ENCODE measurements at regions not wholly inside any gene's neighbourhood (a gene's known extent, or its start where the extent isn't known, plus 50 kb on each side); places are given as distances from the start of the nearest gene placed in this dataset.

DNA sequence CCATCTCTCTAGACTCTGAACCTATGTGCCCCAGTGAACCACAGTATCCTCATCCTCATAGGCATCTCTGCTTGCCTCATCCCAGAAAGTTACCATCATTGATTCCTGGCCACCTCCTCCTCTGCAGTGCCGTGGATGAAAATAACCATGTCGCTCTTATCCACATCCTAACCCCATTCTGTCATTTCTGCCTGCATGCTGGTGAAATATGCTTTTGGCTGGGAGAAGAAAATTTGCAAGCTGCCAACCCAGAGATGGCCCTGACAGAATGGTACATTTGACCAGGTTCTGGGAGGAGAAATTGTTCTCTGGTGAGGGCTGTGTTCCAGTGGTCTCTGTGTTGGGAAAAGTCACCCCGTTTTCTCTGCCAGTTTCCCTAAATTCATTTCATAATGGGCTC lies 149.7 kb downstream of the NMUR2 start:
- 75 to 92% methylated on average over 3 of the region's 3 CpGs for WGBS, 2 donors
- H3K27me3 ChIP-seq, result no peaks in the 10 kb centered on the region

GRCh38 chr5:152247850-152248385 lies 157.2 kb downstream of the NMUR2 start:
- WGBS, 2 donors, result 74 to 83% methylated on average over 2 of the region's 2 CpGs
- no peaks in the 10 kb centered on the region for H3K4me1 ChIP-seq
- TF ChIP-seq EP300 (IDR thresholded peaks at IDR 0.05), result no peak
- TF ChIP-seq, protein P1, sequence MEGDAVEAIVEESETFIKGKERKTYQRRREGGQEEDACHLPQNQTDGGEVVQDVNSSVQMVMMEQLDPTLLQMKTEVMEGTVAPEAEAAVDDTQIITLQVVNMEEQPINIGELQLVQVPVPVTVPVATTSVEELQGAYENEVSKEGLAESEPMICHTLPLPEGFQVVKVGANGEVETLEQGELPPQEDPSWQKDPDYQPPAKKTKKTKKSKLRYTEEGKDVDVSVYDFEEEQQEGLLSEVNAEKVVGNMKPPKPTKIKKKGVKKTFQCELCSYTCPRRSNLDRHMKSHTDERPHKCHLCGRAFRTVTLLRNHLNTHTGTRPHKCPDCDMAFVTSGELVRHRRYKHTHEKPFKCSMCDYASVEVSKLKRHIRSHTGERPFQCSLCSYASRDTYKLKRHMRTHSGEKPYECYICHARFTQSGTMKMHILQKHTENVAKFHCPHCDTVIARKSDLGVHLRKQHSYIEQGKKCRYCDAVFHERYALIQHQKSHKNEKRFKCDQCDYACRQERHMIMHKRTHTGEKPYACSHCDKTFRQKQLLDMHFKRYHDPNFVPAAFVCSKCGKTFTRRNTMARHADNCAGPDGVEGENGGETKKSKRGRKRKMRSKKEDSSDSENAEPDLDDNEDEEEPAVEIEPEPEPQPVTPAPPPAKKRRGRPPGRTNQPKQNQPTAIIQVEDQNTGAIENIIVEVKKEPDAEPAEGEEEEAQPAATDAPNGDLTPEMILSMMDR (IDR thresholded peaks at IDR 0.05), result no peak
- no peak for TF ChIP-seq POLR2A (IDR thresholded peaks at IDR 0.05)
- no peak for TF ChIP-seq POLR2AphosphoS5 (IDR thresholded peaks at IDR 0.05)
- H3K9me3 ChIP-seq, result no peaks in the 10 kb centered on the region
- H3K27me3 ChIP-seq, result no peaks in the 10 kb centered on the region
- no peak for ATAC-seq (ENCODE audit: low FRiP score in 2 of 2)
- no peak overlapping the region for H3K27ac ChIP-seq
- no peaks in the 10 kb centered on the region for H3K36me3 ChIP-seq
- no peak for DNase-seq
- H3K4me3 ChIP-seq, result no peak overlapping the region

More for the DNA sequence above, 149.7 kb downstream of the NMUR2 start:
- Histone ChIP-seq H3K4me1 (no peaks in the 10 kb centered on the region), H3K27ac (no peak overlapping the region), H3K9me3 (no peaks in the 10 kb centered on the region), H3K4me3 (no peak overlapping the region), H3K36me3 (no peaks in the 10 kb centered on the region)
- DNase-seq (no peak), ATAC-seq (ENCODE audit: low FRiP score in 2 of 2) (no peak)
- TF ChIP-seq EP300 (IDR thresholded peaks at IDR 0.05) (no peak), POLR2AphosphoS5 (IDR thresholded peaks at IDR 0.05) (no peak), POLR2A (IDR thresholded peaks at IDR 0.05) (no peak)
- TF ChIP-seq, protein P1 (IDR thresholded peaks at IDR 0.05), result no peak

GRCh38 chr5:152246401-152246800 lies 158.7 kb downstream of the NMUR2 start:
- Histone ChIP-seq H3K27me3 (no peaks in the 10 kb centered on the region), H3K27ac (no peak overlapping the region), H3K9me3 (no peaks in the 10 kb centered on the region), H3K36me3 (no peaks in the 10 kb centered on the region), H3K4me3 (no peak overlapping the region), H3K4me1 (no peaks in the 10 kb centered on the region)
- 17 to 18% methylated on average over 5 of the region's 5 CpGs for WGBS, 2 donors
- DNase-seq (no peak), ATAC-seq (ENCODE audit: low FRiP score in 2 of 2) (no peak)
- TF ChIP-seq POLR2A (IDR thresholded peaks at IDR 0.05) (no peak), EP300 (IDR thresholded peaks at IDR 0.05) (no peak), POLR2AphosphoS5 (IDR thresholded peaks at IDR 0.05) (no peak)
- TF ChIP-seq, protein P1 (IDR thresholded peaks at IDR 0.05), result no peak

- no peak overlapping the region for H3K4me3 ChIP-seq
- H3K4me1 ChIP-seq, result no peaks in the 10 kb centered on the region
- DNase-seq (no peak), ATAC-seq (ENCODE audit: low FRiP score in 2 of 2) (no peak)
- H3K36me3 ChIP-seq, result no peaks in the 10 kb centered on the region
- TF ChIP-seq, protein P1 (IDR thresholded peaks at IDR 0.05), result no peak
- no peak for TF ChIP-seq POLR2AphosphoS5 (IDR thresholded peaks at IDR 0.05)
- TF ChIP-seq EP300 (IDR thresholded peaks at IDR 0.05), result no peak
- TF ChIP-seq POLR2A (IDR thresholded peaks at IDR 0.05), result no peak
- H3K27me3 ChIP-seq, result no peaks in the 10 kb centered on the region
- 49 to 63% methylated on average over 2 of the region's 2 CpGs for WGBS, 2 donors
- no peaks in the 10 kb centered on the region for H3K9me3 ChIP-seq
- H3K27ac ChIP-seq, result no peak overlapping the region
Observed at GRCh38 chr5:152237531-152237930, 167.5 kb downstream of the NMUR2 start.

- H3K4me1 ChIP-seq, result no peaks in the 10 kb centered on the region
- ATAC-seq (ENCODE audit: low FRiP score in 2 of 2) (no peak), DNase-seq (no peak)
- no peaks in the 10 kb centered on the region for H3K9me3 ChIP-seq
- TF ChIP-seq POLR2AphosphoS5 (IDR thresholded peaks at IDR 0.05), result no peak
- TF ChIP-seq POLR2A (IDR thresholded peaks at IDR 0.05), result no peak
- no peak for TF ChIP-seq EP300 (IDR thresholded peaks at IDR 0.05)
- TF ChIP-seq, protein P1 (IDR thresholded peaks at IDR 0.05), result no peak
- WGBS, 2 donors, result 70 to 79% methylated on average over 7 of the region's 7 CpGs
- H3K36me3 ChIP-seq, result no peaks in the 10 kb centered on the region
- H3K4me3 ChIP-seq, result no peak overlapping the region
- no peak overlapping the region for H3K27ac ChIP-seq
- no peaks in the 10 kb centered on the region for H3K27me3 ChIP-seq
Observed at GRCh38 chr5:152226191-152226590, 178.9 kb downstream of the NMUR2 start.
